ENCODE measurements at regions not wholly inside any gene's neighbourhood (a gene's known extent, or its start where the extent isn't known, plus 50 kb on each side); places are given as distances from the start of the nearest gene placed in this dataset.

GRCh38 chr5:84494453-84494852 lies 109.8 kb upstream of the EDIL3 start:
- TF ChIP-seq CTCF (IDR thresholded peaks at IDR 0.05) (no peak), POLR2AphosphoS5 (IDR thresholded peaks at IDR 0.05) (no peak), POLR2A (IDR thresholded peaks at IDR 0.05; ENCODE audit: low read depth) (no peak), EP300 (IDR thresholded peaks at IDR 0.05) (no peak)
- H3K4me3 ChIP-seq: no peak overlapping the region
- no peaks in the 10 kb centered on the region for H3K9me3 ChIP-seq
- DNase-seq (ENCODE audit: extremely low spot score): no peak
- no peaks in the 10 kb centered on the region for H3K27me3 ChIP-seq
- no peaks in the 10 kb centered on the region for H3K36me3 ChIP-seq
- H3K27ac ChIP-seq (replicated peaks in 1 of 4): no peak overlapping the region
- intact Hi-C loops (cut with DNase I): no loop called here
- no peaks in the 10 kb centered on the region for H3K4me1 ChIP-seq

GRCh38 chr5:84487963-84488362 lies 103.3 kb upstream of the EDIL3 start:
- H3K4me3 ChIP-seq: no peak overlapping the region
- DNase-seq (ENCODE audit: extremely low spot score): no peak
- no peaks in the 10 kb centered on the region for H3K4me1 ChIP-seq
- H3K27me3 ChIP-seq: no peaks in the 10 kb centered on the region
- TF ChIP-seq POLR2A (IDR thresholded peaks at IDR 0.05; ENCODE audit: low read depth) (no peak), EP300 (IDR thresholded peaks at IDR 0.05) (no peak), POLR2AphosphoS5 (IDR thresholded peaks at IDR 0.05) (no peak), CTCF (IDR thresholded peaks at IDR 0.05) (no peak)
- intact Hi-C loops (cut with DNase I): no loop called here
- no peaks in the 10 kb centered on the region for H3K36me3 ChIP-seq
- H3K27ac ChIP-seq (replicated peaks in 1 of 4): no peak overlapping the region
- no peaks in the 10 kb centered on the region for H3K9me3 ChIP-seq

GRCh38 chr5:84480873-84481637 lies 96.4 kb upstream of the EDIL3 start:
- Histone ChIP-seq H3K36me3 (no peaks in the 10 kb centered on the region), H3K27ac (replicated peaks in 1 of 4) (no peak overlapping the region), H3K4me3 (no peak overlapping the region), H3K9me3 (no peaks in the 10 kb centered on the region), H3K4me1 (no peaks in the 10 kb centered on the region), H3K27me3 (no peaks in the 10 kb centered on the region)
- DNase-seq (ENCODE audit: extremely low spot score): no peak
- intact Hi-C loops (cut with DNase I): no loop called here
- 70% methylated on average over 5 of the region's 5 CpGs for WGBS
- no peak for TF ChIP-seq POLR2A (IDR thresholded peaks at IDR 0.05; ENCODE audit: low read depth)
- no peak for TF ChIP-seq CTCF (IDR thresholded peaks at IDR 0.05)
- no peak for TF ChIP-seq EP300 (IDR thresholded peaks at IDR 0.05)
- no peak for TF ChIP-seq POLR2AphosphoS5 (IDR thresholded peaks at IDR 0.05)

- TF ChIP-seq POLR2AphosphoS5 (IDR thresholded peaks at IDR 0.05) (no peak), EP300 (IDR thresholded peaks at IDR 0.05) (no peak), CTCF (IDR thresholded peaks at IDR 0.05) (no peak), POLR2A (IDR thresholded peaks at IDR 0.05; ENCODE audit: low read depth) (no peak)
- DNase-seq (ENCODE audit: extremely low spot score): no peak
- H3K4me1 ChIP-seq: no peaks in the 10 kb centered on the region
- no peaks in the 10 kb centered on the region for H3K27me3 ChIP-seq
- intact Hi-C loops (cut with DNase I): no loop called here
- no peak overlapping the region for H3K4me3 ChIP-seq
- H3K9me3 ChIP-seq: no peaks in the 10 kb centered on the region
- WGBS: 91% methylated on average over 1 of the region's 1 CpG
- no peaks in the 10 kb centered on the region for H3K36me3 ChIP-seq
- H3K27ac ChIP-seq (replicated peaks in 1 of 4): no peak overlapping the region
These were observed 93.9 kb upstream of the EDIL3 start for GRCh38 chr5:84478603-84479002.

GRCh38 chr5:84477485-84477884 lies 92.8 kb upstream of the EDIL3 start:
- Histone ChIP-seq H3K4me1 (no peaks in the 10 kb centered on the region), H3K36me3 (no peaks in the 10 kb centered on the region), H3K4me3 (no peak overlapping the region), H3K27me3 (no peaks in the 10 kb centered on the region), H3K9me3 (no peaks in the 10 kb centered on the region), H3K27ac (replicated peaks in 1 of 4) (no peak overlapping the region)
- intact Hi-C loops (cut with DNase I): no loop called here
- 83% methylated on average over 2 of the region's 2 CpGs for WGBS
- no peak for DNase-seq (ENCODE audit: extremely low spot score)
- no peak for TF ChIP-seq POLR2A (IDR thresholded peaks at IDR 0.05; ENCODE audit: low read depth)
- TF ChIP-seq EP300 (IDR thresholded peaks at IDR 0.05): no peak
- no peak for TF ChIP-seq POLR2AphosphoS5 (IDR thresholded peaks at IDR 0.05)
- no peak for TF ChIP-seq CTCF (IDR thresholded peaks at IDR 0.05)

All from esophagus muscularis mucosa (tissue), 4 donors.